ENCODE measurements at regions not wholly inside any gene's neighbourhood (a gene's known extent, or its start where the extent isn't known, plus 50 kb on each side); places are given as distances from the start of the nearest gene placed in this dataset.

GRCh38 chr11:95385577-95385976 lies 154.6 kb upstream of the SESN3 start:
- Histone ChIP-seq H2BK15ac (ENCODE audit: low read depth, low read length) (no peak overlapping the region), H2AFZ (ENCODE audit: low read length) (no peak overlapping the region), H3T11ph (ENCODE audit: low read length) (no peak overlapping the region), H2BK5ac (ENCODE audit: insufficient read length, low read length) (no peak overlapping the region), H3K27me3 (ENCODE audit: insufficient read depth, low read length) (no peaks in the 10 kb centered on the region), H4K8ac (replicated peaks; ENCODE audit: insufficient read length, low read depth, low read length) (no peak overlapping the region), H2BK20ac (ENCODE audit: low read depth, low read length, poor library complexity, severe bottlenecking) (no peak overlapping the region), H3K79me2 (ENCODE audit: insufficient read depth, low read length) (no peaks in the 10 kb centered on the region), H3K27ac (ENCODE audit: insufficient read length, low read depth, low read length) (no peak overlapping the region), H3K4me1 (ENCODE audit: insufficient read depth, low read length) (no peaks in the 10 kb centered on the region), H4K91ac (ENCODE audit: insufficient read length, low read depth, low read length) (no peak overlapping the region), H2BK120ac (ENCODE audit: low read depth, low read length, poor library complexity, severe bottlenecking) (no peak overlapping the region), H3K4ac (ENCODE audit: low read depth, low read length) (no peak overlapping the region), H3K56ac (ENCODE audit: insufficient read length, low read depth, low read length) (no peak overlapping the region), H2BK12ac (ENCODE audit: insufficient read length, low read depth, low read length) (no peak overlapping the region), H3K23ac (ENCODE audit: insufficient read length, low read depth, low read length) (no peak overlapping the region), H3K23me2 (ENCODE audit: insufficient read length, low read depth, low read length, poor library complexity, severe bottlenecking) (no peaks in the 10 kb centered on the region), H3K14ac (ENCODE audit: insufficient read depth, low read length) (no peak overlapping the region), H3K4me2 (ENCODE audit: insufficient read depth, insufficient read length, low read length) (no peak overlapping the region), H4K20me1 (ENCODE audit: control insufficient read depth, insufficient read depth, insufficient read length) (no peaks in the 10 kb centered on the region), H2AK5ac (ENCODE audit: insufficient read length, low read length) (no peak overlapping the region), H3K18ac (ENCODE audit: insufficient read length, low read depth, low read length) (no peak overlapping the region), H4K5ac (ENCODE audit: insufficient read length, low read depth, low read length) (no peak overlapping the region), H3K9ac (ENCODE audit: extremely low read depth, insufficient read length, low read length) (no peak overlapping the region), H3K9me3 (ENCODE audit: control insufficient read depth, low read depth, low read length) (no peaks in the 10 kb centered on the region), H3K79me1 (ENCODE audit: insufficient read depth, low read depth, low read length, poor library complexity, severe bottlenecking) (no peaks in the 10 kb centered on the region)
- Mint-ChIP-seq H3K9me3 (no peaks in the 10 kb centered on the region), H3K4me3 (no peak overlapping the region), H3K27me3 (ENCODE audit: low read depth) (peaks cover 2% of the 10 kb centered on the region; the same call in 1 of the 2 replicates), H3K4me1 (peaks cover 11 to 12% of the 10 kb centered on the region in 2 experiments), H3K27ac (no peak overlapping the region), H3K36me3 (ENCODE audit: insufficient read depth in 1 of 3, low read depth in 3 of 3) (no peaks in the 10 kb centered on the region)
- TF ChIP-seq, protein P1, sequence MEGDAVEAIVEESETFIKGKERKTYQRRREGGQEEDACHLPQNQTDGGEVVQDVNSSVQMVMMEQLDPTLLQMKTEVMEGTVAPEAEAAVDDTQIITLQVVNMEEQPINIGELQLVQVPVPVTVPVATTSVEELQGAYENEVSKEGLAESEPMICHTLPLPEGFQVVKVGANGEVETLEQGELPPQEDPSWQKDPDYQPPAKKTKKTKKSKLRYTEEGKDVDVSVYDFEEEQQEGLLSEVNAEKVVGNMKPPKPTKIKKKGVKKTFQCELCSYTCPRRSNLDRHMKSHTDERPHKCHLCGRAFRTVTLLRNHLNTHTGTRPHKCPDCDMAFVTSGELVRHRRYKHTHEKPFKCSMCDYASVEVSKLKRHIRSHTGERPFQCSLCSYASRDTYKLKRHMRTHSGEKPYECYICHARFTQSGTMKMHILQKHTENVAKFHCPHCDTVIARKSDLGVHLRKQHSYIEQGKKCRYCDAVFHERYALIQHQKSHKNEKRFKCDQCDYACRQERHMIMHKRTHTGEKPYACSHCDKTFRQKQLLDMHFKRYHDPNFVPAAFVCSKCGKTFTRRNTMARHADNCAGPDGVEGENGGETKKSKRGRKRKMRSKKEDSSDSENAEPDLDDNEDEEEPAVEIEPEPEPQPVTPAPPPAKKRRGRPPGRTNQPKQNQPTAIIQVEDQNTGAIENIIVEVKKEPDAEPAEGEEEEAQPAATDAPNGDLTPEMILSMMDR (conservative IDR thresholded peaks at IDR 0.05): no peak
- no peak for DNase-seq
